Endothelial cell (in vitro differentiated cells): ENCODE measurements at regions not wholly inside any gene's neighbourhood (a gene's known extent, or its start where the extent isn't known, plus 50 kb on each side); places are given as distances from the start of the nearest gene placed in this dataset.

ENCODE experiments used
- DNase-seq: peaks from one replicate; pipeline ENCODE4 v3.0.0; 2021; ENCODE audit warnings: low spot score
- H3K27ac Mint-ChIP-seq: one replicate; pipeline ENCODE4 v1.8.0; 2021; ENCODE audit warnings: mixed read lengths, inconsistent platforms; ENCODE audit not compliant: unreplicated experiment
- H3K27me3 Mint-ChIP-seq: one replicate; pipeline ENCODE4 v1.8.0; 2021; ENCODE audit warnings: mild to moderate bottlenecking, moderate library complexity, mixed read lengths, inconsistent platforms; ENCODE audit not compliant: unreplicated experiment
- H3K36me3 Mint-ChIP-seq: one replicate; pipeline ENCODE4 v1.8.0; 2021; ENCODE audit warnings: mild to moderate bottlenecking, low read depth, mixed read lengths, inconsistent platforms; ENCODE audit not compliant: unreplicated experiment
- H3K4me1 Mint-ChIP-seq: one replicate; pipeline ENCODE4 v1.8.0; 2021; ENCODE audit warnings: mild to moderate bottlenecking, mixed read lengths, inconsistent platforms; ENCODE audit not compliant: unreplicated experiment
- H3K4me3 Mint-ChIP-seq: one replicate; pipeline ENCODE4 v1.8.0; 2021; ENCODE audit warnings: mild to moderate bottlenecking, mixed read lengths, inconsistent platforms; ENCODE audit not compliant: unreplicated experiment
- H3K9me3 Mint-ChIP-seq: one replicate; pipeline ENCODE4 v1.8.0; 2021; ENCODE audit warnings: mixed read lengths, inconsistent platforms; ENCODE audit not compliant: unreplicated experiment
- TF ChIP-seq, protein P1 (sequence below): fragments of 200-600 bp; sonication (generic); IDR thresholded peaks from one replicate; pipeline ENCODE4 v1.5.0; 2021; ENCODE audit warnings: antibody characterized with exemption; ENCODE audit not compliant: unreplicated experiment

DNA sequence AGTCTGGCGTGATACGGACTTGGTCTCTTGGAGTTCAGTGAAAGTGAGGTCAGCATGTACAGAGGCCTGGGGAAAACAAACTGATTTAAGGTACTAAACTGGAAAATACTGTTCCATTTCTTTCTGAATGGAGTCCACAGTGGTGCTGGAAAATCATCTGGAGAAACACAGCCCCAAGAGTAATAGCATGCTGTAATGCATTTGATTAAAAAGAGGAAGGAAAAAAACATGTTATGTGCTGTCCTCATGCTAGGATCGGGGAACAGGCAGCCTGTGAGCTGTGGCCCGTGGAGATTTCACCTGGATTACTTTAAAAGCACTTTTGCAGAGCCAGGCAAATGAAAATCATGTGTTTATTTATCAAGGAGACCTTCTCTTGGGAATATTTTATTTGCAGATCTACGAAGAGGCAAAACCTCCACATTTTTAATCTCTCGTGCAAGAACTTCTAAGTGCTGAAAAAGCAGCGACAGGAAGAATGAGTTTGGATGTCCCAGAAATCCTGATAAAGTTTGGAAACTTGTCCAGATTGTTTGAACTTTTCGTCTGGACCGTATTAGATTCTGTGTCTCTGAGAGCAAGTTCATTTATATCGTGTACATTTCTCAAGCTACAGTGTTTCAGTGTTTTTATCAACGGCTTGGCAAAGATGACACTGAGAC, 228.8 kb downstream of the GAS1 start:
- DNase-seq = no peak
- TF ChIP-seq, protein P1, sequence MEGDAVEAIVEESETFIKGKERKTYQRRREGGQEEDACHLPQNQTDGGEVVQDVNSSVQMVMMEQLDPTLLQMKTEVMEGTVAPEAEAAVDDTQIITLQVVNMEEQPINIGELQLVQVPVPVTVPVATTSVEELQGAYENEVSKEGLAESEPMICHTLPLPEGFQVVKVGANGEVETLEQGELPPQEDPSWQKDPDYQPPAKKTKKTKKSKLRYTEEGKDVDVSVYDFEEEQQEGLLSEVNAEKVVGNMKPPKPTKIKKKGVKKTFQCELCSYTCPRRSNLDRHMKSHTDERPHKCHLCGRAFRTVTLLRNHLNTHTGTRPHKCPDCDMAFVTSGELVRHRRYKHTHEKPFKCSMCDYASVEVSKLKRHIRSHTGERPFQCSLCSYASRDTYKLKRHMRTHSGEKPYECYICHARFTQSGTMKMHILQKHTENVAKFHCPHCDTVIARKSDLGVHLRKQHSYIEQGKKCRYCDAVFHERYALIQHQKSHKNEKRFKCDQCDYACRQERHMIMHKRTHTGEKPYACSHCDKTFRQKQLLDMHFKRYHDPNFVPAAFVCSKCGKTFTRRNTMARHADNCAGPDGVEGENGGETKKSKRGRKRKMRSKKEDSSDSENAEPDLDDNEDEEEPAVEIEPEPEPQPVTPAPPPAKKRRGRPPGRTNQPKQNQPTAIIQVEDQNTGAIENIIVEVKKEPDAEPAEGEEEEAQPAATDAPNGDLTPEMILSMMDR = no peak
- H3K27me3 Mint-ChIP-seq = no peaks in the 10 kb centered on the region
- H3K36me3 Mint-ChIP-seq = no peaks in the 10 kb centered on the region
- no peaks in the 10 kb centered on the region for H3K9me3 Mint-ChIP-seq
- H3K4me3 Mint-ChIP-seq = no peak overlapping the region
- H3K27ac Mint-ChIP-seq = no peak overlapping the region
- no peaks in the 10 kb centered on the region for H3K4me1 Mint-ChIP-seq

DNA sequence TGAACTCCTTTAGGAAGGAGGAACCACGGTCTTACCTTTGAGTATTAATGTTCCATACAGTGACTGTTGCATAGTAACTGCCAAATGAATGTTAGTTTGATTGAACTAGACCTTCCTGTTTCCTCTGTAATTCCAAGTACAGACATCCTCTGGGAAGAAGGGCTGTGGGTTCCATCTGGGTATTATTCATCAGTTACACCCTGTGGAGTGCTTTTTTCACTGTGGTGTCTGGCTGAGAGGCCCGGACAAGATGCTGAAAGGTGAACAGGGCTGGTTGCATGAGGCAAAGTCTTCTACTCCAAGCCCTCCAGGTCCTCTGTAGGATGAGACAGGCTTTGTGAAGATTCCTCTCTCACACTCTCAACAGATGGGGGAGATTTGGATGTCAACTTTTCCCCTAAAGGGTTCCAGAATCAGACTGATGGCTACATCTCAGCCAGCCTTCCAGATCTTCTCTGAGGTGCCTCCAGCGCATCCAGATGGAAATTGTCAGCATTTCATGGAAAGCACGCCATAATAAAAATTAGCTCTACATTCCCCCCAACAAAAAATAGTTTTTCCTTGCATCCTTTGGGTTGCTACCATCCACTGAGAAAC, 230.9 kb downstream of the GAS1 start:
- Mint-ChIP-seq H3K9me3 (no peaks in the 10 kb centered on the region), H3K36me3 (no peaks in the 10 kb centered on the region), H3K27me3 (no peaks in the 10 kb centered on the region), H3K27ac (no peak overlapping the region), H3K4me3 (no peak overlapping the region), H3K4me1 (no peaks in the 10 kb centered on the region)
- TF ChIP-seq, protein P1 = no peak
- DNase-seq = no peak

DNA sequence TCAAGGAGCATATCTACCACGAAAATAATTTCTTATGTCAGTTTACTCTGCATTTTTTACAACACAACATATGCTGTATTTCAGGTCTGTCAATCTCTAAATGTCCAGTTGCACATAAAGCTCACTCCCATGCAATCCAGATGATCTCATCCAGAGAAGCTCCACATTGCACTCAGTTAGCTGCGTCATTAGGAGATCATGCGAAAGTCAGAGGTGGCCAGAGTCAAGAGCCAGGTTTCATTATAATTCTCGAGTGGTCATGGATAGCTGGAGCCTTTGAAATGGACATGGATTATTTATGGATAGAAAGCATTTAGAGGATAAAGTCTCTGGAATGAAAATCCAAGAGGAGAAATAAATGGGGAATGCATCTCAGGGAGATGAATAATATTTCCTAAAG, 232.3 kb downstream of the GAS1 start:
- no peak overlapping the region for H3K27ac Mint-ChIP-seq
- H3K36me3 Mint-ChIP-seq = no peaks in the 10 kb centered on the region
- H3K27me3 Mint-ChIP-seq = no peaks in the 10 kb centered on the region
- TF ChIP-seq, protein P1 = no peak
- H3K4me3 Mint-ChIP-seq = no peak overlapping the region
- DNase-seq = no peak
- no peaks in the 10 kb centered on the region for H3K9me3 Mint-ChIP-seq
- no peaks in the 10 kb centered on the region for H3K4me1 Mint-ChIP-seq

DNA sequence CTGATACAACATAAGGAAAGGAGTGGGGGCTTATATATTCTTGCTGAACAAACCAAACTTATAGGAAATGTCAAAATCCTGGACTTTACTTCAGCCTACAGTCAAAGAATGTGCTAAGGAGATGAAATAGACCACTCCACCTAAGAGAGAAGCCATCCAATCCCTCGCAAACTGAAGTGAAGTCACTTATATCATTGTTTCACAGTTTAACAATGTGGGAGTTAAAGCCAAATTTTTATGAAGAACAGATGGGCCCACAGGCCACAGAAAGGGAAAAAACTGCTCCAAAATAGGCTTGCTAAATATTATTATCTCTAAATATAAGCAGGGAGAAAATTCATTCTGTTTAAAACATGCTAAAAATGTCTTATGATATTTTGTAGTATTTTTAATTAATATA, 233.3 kb downstream of the GAS1 start:
- Mint-ChIP-seq H3K27me3 (no peaks in the 10 kb centered on the region), H3K4me1 (peaks cover 6% of the 10 kb centered on the region), H3K9me3 (no peaks in the 10 kb centered on the region), H3K36me3 (no peaks in the 10 kb centered on the region), H3K27ac (no peak overlapping the region), H3K4me3 (no peak overlapping the region)
- TF ChIP-seq, protein P1 = no peak
- no peak for DNase-seq

DNA sequence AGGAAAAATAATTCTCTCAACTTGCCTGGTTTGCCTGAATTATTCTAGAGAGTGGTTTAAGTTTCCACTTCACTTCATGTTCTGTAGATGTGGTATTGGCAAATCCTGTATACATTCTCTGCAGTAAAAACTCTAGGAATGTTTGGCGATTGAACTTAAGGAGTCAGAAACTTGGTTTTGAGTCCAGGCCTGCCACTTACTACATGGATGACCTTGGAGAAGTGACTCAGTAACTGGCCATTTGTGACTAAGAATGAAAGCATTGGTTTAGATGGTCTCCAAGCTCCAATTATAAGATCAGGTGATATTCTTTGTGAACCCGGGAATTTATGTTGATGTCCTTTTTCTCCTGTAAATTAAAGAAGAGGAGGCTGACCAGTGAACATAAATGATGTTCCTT, 233.8 kb downstream of the GAS1 start:
- Mint-ChIP-seq H3K27me3 (no peaks in the 10 kb centered on the region), H3K4me3 (no peak overlapping the region), H3K9me3 (no peaks in the 10 kb centered on the region), H3K27ac (no peak overlapping the region), H3K36me3 (no peaks in the 10 kb centered on the region), H3K4me1 (peaks cover 11% of the 10 kb centered on the region)
- no peak for DNase-seq
- TF ChIP-seq, protein P1 = no peak
